ENCODE measurements at regions not wholly inside any gene's neighbourhood (a gene's known extent, or its start where the extent isn't known, plus 50 kb on each side); places are given as distances from the start of the nearest gene placed in this dataset.

DNA sequence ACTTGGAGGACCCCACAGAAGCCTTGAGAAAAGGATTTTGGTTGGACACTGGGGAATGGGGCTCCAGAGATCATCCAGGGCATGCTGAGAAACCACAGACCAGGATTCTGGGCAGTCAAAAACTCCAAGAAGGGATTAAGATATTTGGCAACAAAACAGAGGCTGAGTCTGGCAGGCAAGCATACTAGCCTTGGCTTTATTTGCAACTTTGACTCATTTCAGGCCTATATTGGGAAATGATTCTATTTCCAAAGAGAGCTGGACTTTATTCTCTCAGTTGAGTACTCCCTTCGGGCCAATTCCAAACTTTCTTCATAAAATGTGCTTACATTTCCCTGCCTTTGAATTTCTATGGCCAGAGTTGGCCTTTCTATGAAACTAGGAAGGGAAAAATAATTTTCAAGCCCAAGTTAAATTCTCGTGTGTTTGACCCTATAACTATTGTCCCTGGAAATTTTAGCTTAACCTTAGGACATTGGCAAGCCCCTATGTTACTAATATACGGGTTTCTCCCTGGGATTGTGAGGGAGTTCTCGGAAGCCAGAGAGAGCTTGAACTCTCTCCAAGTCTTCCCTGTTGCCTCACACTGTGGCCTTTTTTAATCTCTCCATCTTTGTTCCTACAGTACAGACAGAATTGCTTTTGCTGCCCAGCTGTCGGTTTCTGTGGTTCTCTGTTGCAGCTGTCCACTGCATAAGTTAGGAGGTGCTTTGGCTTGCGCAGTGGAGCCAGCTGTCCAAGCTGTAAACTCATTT lies 112.6 kb upstream of the FAM9A start:
- H3K27ac Mint-ChIP-seq = no peak overlapping the region
- no peaks in the 10 kb centered on the region for H3K4me1 Mint-ChIP-seq (ENCODE audit: low read depth)
- H3K9me3 Mint-ChIP-seq = no peaks in the 10 kb centered on the region
- no peaks in the 10 kb centered on the region for H3K36me3 Mint-ChIP-seq (ENCODE audit: low read depth)
- DNase-seq (ENCODE audit: low spot score) = no peak
- intact Hi-C loops (cut with micrococcal nuclease) = no loop called here
- H3K4me3 Mint-ChIP-seq = no peak overlapping the region
- H3K27me3 Mint-ChIP-seq (ENCODE audit: insufficient read depth) = peaks cover 1% of the 10 kb centered on the region

DNA sequence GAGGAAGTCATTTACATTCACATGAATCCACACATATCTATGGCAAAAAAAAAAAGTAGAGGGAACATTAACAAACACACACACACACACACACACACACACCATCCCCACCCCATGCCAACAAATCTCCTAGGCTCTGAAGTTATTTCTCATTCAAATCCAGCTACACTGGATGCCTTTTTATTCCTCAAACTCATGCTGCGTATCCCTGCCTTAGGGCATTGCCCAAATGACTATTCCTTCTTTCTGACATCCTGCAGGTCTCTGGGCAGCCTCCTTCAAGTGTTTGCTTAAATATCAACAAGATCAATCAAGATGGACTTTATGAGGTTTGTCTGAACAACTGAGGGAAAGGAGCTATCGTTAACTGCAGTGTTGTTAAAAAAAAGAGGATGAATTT lies 106.5 kb upstream of the FAM9A start:
- Mint-ChIP-seq H3K27ac (no peak overlapping the region), H3K9me3 (no peaks in the 10 kb centered on the region), H3K27me3 (ENCODE audit: insufficient read depth) (peaks cover 7% of the 10 kb centered on the region), H3K36me3 (ENCODE audit: low read depth) (no peaks in the 10 kb centered on the region), H3K4me1 (ENCODE audit: low read depth) (no peaks in the 10 kb centered on the region), H3K4me3 (no peak overlapping the region)
- intact Hi-C loops (cut with micrococcal nuclease) = no loop called here
- no peak for DNase-seq (ENCODE audit: low spot score)

DNA sequence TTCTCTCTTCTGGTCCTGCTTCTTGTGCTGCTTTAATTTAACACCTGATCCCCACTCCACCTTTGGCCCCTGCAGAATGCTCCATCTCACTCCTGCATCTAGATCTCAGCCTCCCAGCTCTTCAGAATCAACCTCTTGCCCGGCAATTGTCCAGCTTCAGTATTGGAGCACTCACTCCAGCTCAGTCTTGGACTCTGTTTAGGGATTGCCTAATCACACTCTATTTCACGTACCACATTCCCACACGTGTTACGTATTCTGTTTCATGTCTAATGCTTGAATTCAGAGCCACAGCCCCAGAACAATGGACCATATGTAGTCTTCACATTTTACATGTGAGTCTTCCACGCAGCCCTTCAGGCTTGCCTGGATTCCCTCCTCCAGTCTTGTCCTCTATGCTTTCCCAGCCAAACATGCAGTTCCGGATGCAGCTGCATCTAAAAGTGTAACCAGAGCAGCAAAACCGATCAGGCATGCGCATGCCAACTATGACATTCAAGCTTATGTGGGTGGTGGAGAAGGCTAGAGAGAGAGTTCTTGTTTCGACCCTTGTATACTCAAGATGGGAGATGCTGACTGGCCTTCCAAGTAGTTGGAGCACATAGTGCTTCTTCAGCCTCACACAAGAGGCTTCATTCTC lies 105.2 kb upstream of the FAM9A start:
- Mint-ChIP-seq H3K4me3 (no peak overlapping the region), H3K36me3 (ENCODE audit: low read depth) (no peaks in the 10 kb centered on the region), H3K27me3 (ENCODE audit: insufficient read depth) (peaks cover 7% of the 10 kb centered on the region), H3K4me1 (ENCODE audit: low read depth) (no peaks in the 10 kb centered on the region), H3K27ac (no peak overlapping the region), H3K9me3 (no peaks in the 10 kb centered on the region)
- no peak for DNase-seq (ENCODE audit: low spot score)
- intact Hi-C loops (cut with micrococcal nuclease) = no loop called here

DNA sequence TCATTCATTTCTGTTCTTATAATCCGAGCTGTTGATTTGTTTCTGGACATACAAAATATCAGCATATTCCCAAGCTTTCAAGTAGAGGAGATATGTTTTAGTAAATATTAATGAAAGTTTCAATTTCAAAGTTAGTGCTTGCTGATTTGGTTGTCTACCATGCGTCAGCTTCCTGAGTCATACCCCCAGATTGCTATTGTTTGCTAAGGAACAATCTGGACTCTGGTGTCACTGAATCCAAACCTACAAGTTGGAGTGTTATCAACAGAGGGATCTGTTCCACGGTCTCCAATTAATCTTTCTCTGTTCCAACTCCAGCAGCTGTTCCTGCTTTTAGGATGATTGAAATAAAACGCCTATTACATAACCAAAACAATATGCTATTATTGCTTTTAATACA lies 96.1 kb upstream of the FAM9A start:
- H3K27ac Mint-ChIP-seq = no peak overlapping the region
- peaks cover 5% of the 10 kb centered on the region for H3K27me3 Mint-ChIP-seq (ENCODE audit: insufficient read depth)
- no peaks in the 10 kb centered on the region for H3K4me1 Mint-ChIP-seq (ENCODE audit: low read depth)
- no peaks in the 10 kb centered on the region for H3K9me3 Mint-ChIP-seq
- H3K4me3 Mint-ChIP-seq = no peak overlapping the region
- DNase-seq (ENCODE audit: low spot score) = no peak
- no peaks in the 10 kb centered on the region for H3K36me3 Mint-ChIP-seq (ENCODE audit: low read depth)
- intact Hi-C loops (cut with micrococcal nuclease) = no loop called here

DNA sequence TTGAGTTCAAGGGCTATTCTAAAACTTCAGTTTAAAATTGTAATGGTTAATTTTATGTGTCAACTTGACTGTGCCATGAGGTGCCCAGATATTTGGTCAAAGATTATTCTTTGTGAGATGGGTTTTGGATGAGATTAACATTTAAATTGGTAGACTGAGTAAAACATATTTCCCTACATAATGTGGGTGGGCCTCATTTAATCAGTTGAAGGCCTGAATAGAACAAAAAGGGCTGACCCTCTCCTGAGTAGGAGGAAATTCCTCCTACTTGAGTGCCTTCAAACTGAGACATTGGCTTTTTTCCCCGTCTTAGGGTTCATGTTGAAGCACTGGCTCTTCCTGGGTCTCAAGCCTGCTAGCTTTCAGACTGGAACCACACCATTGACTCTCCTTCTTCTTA lies 89.6 kb upstream of the FAM9A start:
- DNase-seq (ENCODE audit: low spot score) = no peak
- H3K9me3 Mint-ChIP-seq = no peaks in the 10 kb centered on the region
- no peak overlapping the region for H3K4me3 Mint-ChIP-seq
- intact Hi-C loops (cut with micrococcal nuclease) = no loop called here
- no peaks in the 10 kb centered on the region for H3K36me3 Mint-ChIP-seq (ENCODE audit: low read depth)
- no peak overlapping the region for H3K27ac Mint-ChIP-seq
- peaks cover 1% of the 10 kb centered on the region for H3K27me3 Mint-ChIP-seq (ENCODE audit: insufficient read depth)
- H3K4me1 Mint-ChIP-seq (ENCODE audit: low read depth) = no peaks in the 10 kb centered on the region

DNA sequence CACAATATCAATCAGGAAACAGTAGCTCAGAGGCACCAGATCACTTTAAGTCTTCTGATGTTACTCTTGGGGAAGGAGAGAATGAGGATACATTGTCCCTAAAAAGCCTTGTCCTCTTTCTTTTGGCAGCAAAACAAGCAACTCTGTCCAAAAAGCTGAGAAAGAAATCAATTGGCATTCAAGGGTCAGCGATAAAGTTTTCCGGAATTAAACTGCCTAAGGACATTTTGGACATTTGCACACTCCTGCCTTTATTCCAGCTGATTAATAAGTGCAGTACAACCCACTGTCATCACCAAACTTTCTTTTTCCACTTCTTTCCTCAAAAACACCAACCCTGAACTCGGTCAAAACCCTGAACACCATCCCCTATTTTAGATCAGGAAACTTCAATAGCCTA lies 85.8 kb upstream of the FAM9A start:
- no peaks in the 10 kb centered on the region for H3K9me3 Mint-ChIP-seq
- H3K4me1 Mint-ChIP-seq (ENCODE audit: low read depth) = no peaks in the 10 kb centered on the region
- no peak overlapping the region for H3K4me3 Mint-ChIP-seq
- intact Hi-C loops (cut with micrococcal nuclease) = no loop called here
- no peak for DNase-seq (ENCODE audit: low spot score)
- H3K36me3 Mint-ChIP-seq (ENCODE audit: low read depth) = no peaks in the 10 kb centered on the region
- peaks cover 7% of the 10 kb centered on the region for H3K27me3 Mint-ChIP-seq (ENCODE audit: insufficient read depth)
- no peak overlapping the region for H3K27ac Mint-ChIP-seq

DNA sequence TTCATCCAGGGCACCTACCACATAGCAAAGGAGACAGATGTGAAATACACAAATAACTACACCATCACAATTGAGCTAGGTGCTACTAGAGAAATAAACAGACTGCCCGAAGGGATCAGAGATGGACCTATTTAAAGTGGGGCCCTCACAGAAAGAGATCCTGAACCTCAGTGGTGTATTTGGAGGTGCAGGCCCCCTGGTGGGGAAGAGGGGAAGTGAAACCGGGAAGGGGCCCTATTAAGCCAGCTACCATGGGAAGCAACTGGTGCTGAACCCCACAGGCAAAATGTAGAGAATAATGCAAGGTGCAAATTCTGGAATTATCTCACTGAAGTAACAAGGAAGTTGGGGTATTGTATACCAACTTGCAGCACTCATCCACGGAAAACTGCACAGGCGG lies 78.6 kb upstream of the FAM9A start:
- H3K4me1 Mint-ChIP-seq (ENCODE audit: low read depth) = no peaks in the 10 kb centered on the region
- no peak overlapping the region for H3K27ac Mint-ChIP-seq
- peaks cover 5% of the 10 kb centered on the region for H3K27me3 Mint-ChIP-seq (ENCODE audit: insufficient read depth)
- peak; percentile 0 for DNase-seq (ENCODE audit: low spot score)
- intact Hi-C loops (cut with micrococcal nuclease) = no loop called here
- H3K9me3 Mint-ChIP-seq = no peaks in the 10 kb centered on the region
- H3K36me3 Mint-ChIP-seq (ENCODE audit: low read depth) = no peaks in the 10 kb centered on the region
- H3K4me3 Mint-ChIP-seq = no peak overlapping the region

DNA sequence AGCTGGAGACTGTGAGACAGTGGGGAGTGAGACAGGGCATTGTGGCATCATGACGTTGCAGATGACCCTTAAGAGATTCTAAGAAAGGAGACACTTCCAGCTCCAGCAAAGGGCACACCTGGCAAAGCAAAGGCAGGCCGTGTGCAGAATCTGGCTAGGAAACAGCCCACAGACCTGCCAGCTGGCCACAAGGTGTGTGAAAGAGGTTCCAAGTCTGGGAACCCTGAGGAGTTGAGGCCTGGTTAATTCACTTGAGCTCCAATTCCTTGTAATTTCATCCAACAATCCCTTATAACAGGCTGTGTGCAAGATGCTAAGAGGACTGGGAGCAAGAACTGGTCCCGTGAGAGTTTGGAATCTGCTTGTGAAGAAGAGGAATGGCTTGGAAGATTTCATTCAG lies 72.8 kb upstream of the FAM9A start:
- no peaks in the 10 kb centered on the region for H3K4me1 Mint-ChIP-seq (ENCODE audit: low read depth)
- intact Hi-C loops (cut with micrococcal nuclease) = no loop called here
- peaks cover 2% of the 10 kb centered on the region for H3K27me3 Mint-ChIP-seq (ENCODE audit: insufficient read depth)
- H3K4me3 Mint-ChIP-seq = no peak overlapping the region
- H3K36me3 Mint-ChIP-seq (ENCODE audit: low read depth) = no peaks in the 10 kb centered on the region
- H3K27ac Mint-ChIP-seq = no peak overlapping the region
- DNase-seq (ENCODE audit: low spot score) = no peak
- H3K9me3 Mint-ChIP-seq = no peaks in the 10 kb centered on the region

DNA sequence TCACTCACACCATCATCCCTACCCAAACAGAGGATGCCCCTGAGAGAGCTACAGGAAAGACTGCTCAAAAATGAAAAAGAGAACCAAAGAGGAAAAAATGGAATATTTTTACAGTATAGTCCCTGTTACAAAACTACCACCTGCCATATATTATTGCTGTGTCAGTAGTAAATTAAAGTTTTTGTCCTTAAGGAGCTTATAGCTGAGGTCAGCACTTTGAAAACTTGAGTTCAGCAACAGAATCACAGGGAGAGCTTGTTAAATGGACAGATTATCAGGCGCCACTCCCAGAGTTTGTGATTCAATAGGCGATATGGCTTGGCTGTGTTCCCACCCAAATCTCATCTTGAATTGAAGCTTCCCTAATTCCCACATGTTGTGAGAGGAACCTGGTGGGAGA lies 71.9 kb upstream of the FAM9A start:
- peaks cover 2% of the 10 kb centered on the region for H3K27me3 Mint-ChIP-seq (ENCODE audit: insufficient read depth)
- H3K27ac Mint-ChIP-seq = no peak overlapping the region
- DNase-seq (ENCODE audit: low spot score) = no peak
- intact Hi-C loops (cut with micrococcal nuclease) = no loop called here
- H3K36me3 Mint-ChIP-seq (ENCODE audit: low read depth) = no peaks in the 10 kb centered on the region
- H3K4me3 Mint-ChIP-seq = no peak overlapping the region
- no peaks in the 10 kb centered on the region for H3K4me1 Mint-ChIP-seq (ENCODE audit: low read depth)
- H3K9me3 Mint-ChIP-seq = no peaks in the 10 kb centered on the region

DNA sequence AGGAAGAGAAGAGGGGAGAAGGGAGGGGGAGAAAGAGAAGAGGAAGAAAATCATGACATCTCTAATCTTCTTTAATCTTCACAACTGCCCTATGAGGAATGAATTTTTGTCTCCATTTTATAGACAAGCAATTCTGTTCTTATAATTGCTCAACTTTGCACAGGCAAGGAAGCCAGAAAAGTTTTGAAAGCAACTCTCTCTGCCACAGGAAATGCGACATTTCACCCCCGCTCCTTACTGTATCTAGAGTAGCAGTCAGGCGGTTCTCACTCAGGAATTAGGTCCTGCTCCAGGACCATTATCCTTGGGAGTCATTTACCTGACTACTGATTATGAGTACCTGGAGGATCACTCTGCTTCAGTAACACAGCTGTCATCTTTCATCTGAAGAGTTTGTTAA lies 69.2 kb upstream of the FAM9A start:
- no peak for DNase-seq (ENCODE audit: low spot score)
- peaks cover 4% of the 10 kb centered on the region for H3K27me3 Mint-ChIP-seq (ENCODE audit: insufficient read depth)
- H3K36me3 Mint-ChIP-seq (ENCODE audit: low read depth) = no peaks in the 10 kb centered on the region
- H3K27ac Mint-ChIP-seq = no peak overlapping the region
- H3K4me3 Mint-ChIP-seq = no peak overlapping the region
- no peaks in the 10 kb centered on the region for H3K4me1 Mint-ChIP-seq (ENCODE audit: low read depth)
- intact Hi-C loops (cut with micrococcal nuclease) = no loop called here
- H3K9me3 Mint-ChIP-seq = no peaks in the 10 kb centered on the region

DNA sequence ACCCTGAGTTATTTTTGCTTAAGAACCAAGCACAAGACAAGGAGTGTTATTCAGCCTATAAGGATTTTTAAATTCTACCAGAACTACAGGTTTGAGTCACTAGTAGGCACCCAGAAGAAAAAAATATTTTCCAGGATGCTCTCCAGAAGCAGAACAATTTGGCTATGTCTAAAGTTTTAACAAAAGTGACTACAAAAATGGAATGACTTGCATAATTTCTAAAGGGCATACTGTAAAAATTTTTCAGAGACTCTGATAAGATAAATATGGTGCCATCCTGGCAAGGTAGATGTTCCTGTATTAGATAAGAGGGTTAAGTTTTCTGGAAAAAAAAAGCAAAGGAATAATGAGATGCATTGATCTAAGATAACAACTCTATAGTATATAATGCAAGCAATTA lies 68.6 kb upstream of the FAM9A start:
- no peak overlapping the region for H3K27ac Mint-ChIP-seq
- peaks cover 4% of the 10 kb centered on the region for H3K27me3 Mint-ChIP-seq (ENCODE audit: insufficient read depth)
- DNase-seq (ENCODE audit: low spot score) = no peak

DNA sequence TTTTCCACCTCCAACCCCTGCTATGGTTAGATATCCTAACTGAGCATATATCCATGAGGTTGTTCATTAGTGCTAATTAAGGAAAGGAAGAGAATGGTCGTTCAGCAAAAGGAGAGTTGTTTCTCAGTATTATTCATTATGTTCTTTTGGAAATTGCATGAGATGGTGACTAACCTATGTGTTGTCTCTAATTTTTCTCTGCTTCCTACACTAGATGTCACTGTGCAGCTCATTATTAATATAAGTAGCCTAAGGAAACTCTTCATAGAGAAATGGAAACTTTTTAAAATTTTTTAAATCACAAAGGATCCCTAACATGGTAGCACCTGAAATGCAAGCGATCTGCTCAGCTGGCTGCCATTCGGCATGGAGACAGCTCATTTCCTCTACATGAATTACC lies 67.7 kb upstream of the FAM9A start:
- Mint-ChIP-seq H3K27me3 (ENCODE audit: insufficient read depth) (peaks cover 4% of the 10 kb centered on the region), H3K27ac (no peak overlapping the region), H3K9me3 (no peaks in the 10 kb centered on the region), H3K36me3 (ENCODE audit: low read depth) (no peaks in the 10 kb centered on the region), H3K4me3 (no peak overlapping the region), H3K4me1 (ENCODE audit: low read depth) (no peaks in the 10 kb centered on the region)
- intact Hi-C loops (cut with micrococcal nuclease) = no loop called here
- no peak for DNase-seq (ENCODE audit: low spot score)

More for the DNA sequence above, 68.6 kb upstream of the FAM9A start:
- Mint-ChIP-seq H3K36me3 (ENCODE audit: low read depth) (no peaks in the 10 kb centered on the region), H3K4me3 (no peak overlapping the region), H3K9me3 (no peaks in the 10 kb centered on the region), H3K4me1 (ENCODE audit: low read depth) (no peaks in the 10 kb centered on the region)
- intact Hi-C loops (cut with micrococcal nuclease) = no loop called here

DNA sequence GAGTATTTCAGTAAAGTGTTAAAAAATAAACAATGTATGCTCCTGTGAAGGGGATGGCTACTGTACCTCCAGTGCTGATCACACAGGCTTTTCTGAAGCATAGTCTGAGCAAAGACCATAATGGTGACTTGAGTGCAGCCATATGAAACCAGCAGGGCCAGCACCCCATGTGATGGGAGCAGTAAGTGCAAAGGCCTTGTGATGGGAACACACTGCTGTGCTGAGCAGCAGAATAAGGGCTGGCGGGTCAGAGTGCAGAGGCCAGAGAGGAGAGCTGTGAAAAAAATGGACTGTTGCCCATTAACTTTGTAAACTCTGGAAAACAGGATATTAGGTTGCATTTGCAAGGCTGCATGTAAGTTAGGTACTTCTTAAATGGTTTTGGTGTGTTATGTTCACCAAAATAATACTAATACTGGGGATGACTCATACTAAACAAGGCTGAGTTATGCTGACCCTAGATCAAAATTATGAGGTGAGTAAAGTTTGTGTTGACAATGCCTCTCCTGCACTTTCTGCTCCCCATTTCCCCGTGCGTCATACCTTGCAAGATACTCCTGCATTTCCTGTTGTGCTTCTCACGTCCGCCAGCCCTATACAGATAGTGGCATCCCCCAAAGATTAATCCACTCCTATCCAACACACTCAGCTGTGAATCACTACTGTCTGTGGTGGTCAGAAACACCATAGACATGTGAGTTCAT lies 67.0 kb upstream of the FAM9A start:
- Mint-ChIP-seq H3K27ac (no peak overlapping the region), H3K27me3 (ENCODE audit: insufficient read depth) (peaks cover 4% of the 10 kb centered on the region), H3K4me3 (no peak overlapping the region), H3K36me3 (ENCODE audit: low read depth) (no peaks in the 10 kb centered on the region), H3K9me3 (no peaks in the 10 kb centered on the region), H3K4me1 (ENCODE audit: low read depth) (no peaks in the 10 kb centered on the region)
- DNase-seq (ENCODE audit: low spot score) = no peak
- intact Hi-C loops (cut with micrococcal nuclease) = no loop called here

All from activated T-helper 1 cell treated with anti-CD3 and anti-CD28 coated beads, Interleukin-12 subunit alpha, Interleukin-12 subunit beta, Interleukin-2, Interleukin-4 antibody, amounts not matched to agents 30 ng/mL and 10 ng/mL and 1 ng/mL, durations not matched to agents 14 hours and 24 hours and 36 hours (primary cell).